H9 (cell line): ENCODE measurements at regions not wholly inside any gene's neighbourhood (a gene's known extent, or its start where the extent isn't known, plus 50 kb on each side); places are given as distances from the start of the nearest gene placed in this dataset.

Source experiments
- DNase-seq: peaks from one replicate; pipeline ENCODE4 v3.0.0-alpha.2; 2017
- H2AFZ ChIP-seq: one replicate; pipeline ENCODE4 v1.6.1; 2013; ENCODE audit warnings: mild to moderate bottlenecking, low read length, control low read depth, moderate library complexity
- H2AK5ac ChIP-seq: 2 replicates; pipeline ENCODE4 v1.6.1; 2013; ENCODE audit warnings: low read length, control low read depth, mixed read lengths; ENCODE audit not compliant: insufficient read length
- H2BK120ac ChIP-seq: one replicate; pipeline ENCODE4 v1.6.1; 2013; ENCODE audit warnings: low read depth, mild to moderate bottlenecking, low read length, control low read depth, inconsistent platforms; ENCODE audit not compliant: poor library complexity, severe bottlenecking
- H2BK12ac ChIP-seq: 2 replicates; pipeline ENCODE4 v1.6.1; 2013; ENCODE audit warnings: low read length, control low read depth, mixed read lengths, low read depth; ENCODE audit not compliant: insufficient read length
- H2BK15ac ChIP-seq: 2 replicates; pipeline ENCODE4 v1.6.1; 2013; ENCODE audit warnings: low read depth, low read length, control low read depth
- H2BK20ac ChIP-seq: one replicate; pipeline ENCODE4 v1.6.1; 2013; ENCODE audit warnings: low read depth, mild to moderate bottlenecking, low read length, control low read depth, inconsistent platforms; ENCODE audit not compliant: poor library complexity, severe bottlenecking
- H2BK5ac ChIP-seq: 2 replicates; pipeline ENCODE4 v1.6.1; 2013; ENCODE audit warnings: low read length, control low read depth, mixed read lengths; ENCODE audit not compliant: insufficient read length
- H3K14ac ChIP-seq: 2 replicates; pipeline ENCODE4 v1.6.1; 2013; ENCODE audit warnings: low read length, control low read depth; ENCODE audit not compliant: insufficient read depth
- H3K18ac ChIP-seq: 2 replicates; pipeline ENCODE4 v1.6.1; 2013; ENCODE audit warnings: low read depth, mild to moderate bottlenecking, mixed read lengths, low read length, control low read depth; ENCODE audit not compliant: insufficient read length
- H3K23ac ChIP-seq: 2 replicates; pipeline ENCODE4 v1.6.1; 2013; ENCODE audit warnings: low read length, control low read depth, mixed read lengths, low read depth; ENCODE audit not compliant: insufficient read length
- H3K23me2 ChIP-seq: 2 replicates; pipeline ENCODE4 v1.6.1; 2013; ENCODE audit warnings: low read depth, mild to moderate bottlenecking, mixed read lengths, low read length, control low read depth; ENCODE audit not compliant: insufficient read length, poor library complexity, severe bottlenecking
- H3K27ac ChIP-seq: 2 replicates; pipeline ENCODE4 v1.5.1; 2013; ENCODE audit warnings: low read length, control low read depth, mixed read lengths, low read depth; ENCODE audit not compliant: insufficient read length
- H3K27me3 ChIP-seq: 2 replicates; pipeline ENCODE4 v1.6.1; 2013; ENCODE audit warnings: low read length, control low read depth, inconsistent platforms; ENCODE audit not compliant: insufficient read depth
- H3K4ac ChIP-seq: 2 replicates; pipeline ENCODE4 v1.6.1; 2013; ENCODE audit warnings: low read depth, mild to moderate bottlenecking, control low read depth, inconsistent platforms, low read length, moderate library complexity
- H3K4me1 ChIP-seq: 2 replicates; pipeline ENCODE4 v1.6.1; 2013; ENCODE audit warnings: low read length, control low read depth, inconsistent platforms; ENCODE audit not compliant: insufficient read depth
- H3K4me2 ChIP-seq: 2 replicates; pipeline ENCODE4 v1.6.1; 2013; ENCODE audit warnings: low read length, control low read depth, mixed read lengths; ENCODE audit not compliant: insufficient read length, insufficient read depth
- H3K56ac ChIP-seq: 2 replicates; pipeline ENCODE4 v1.6.1; 2013; ENCODE audit warnings: low read depth, mild to moderate bottlenecking, mixed read lengths, low read length, control low read depth; ENCODE audit not compliant: insufficient read length
- H3K79me1 ChIP-seq: 2 replicates; pipeline ENCODE4 v1.6.1; 2013; ENCODE audit warnings: low read depth, mild to moderate bottlenecking, moderate library complexity, low read length, control low read depth, inconsistent platforms; ENCODE audit not compliant: insufficient read depth, poor library complexity, severe bottlenecking
- H3K79me2 ChIP-seq: 2 replicates; pipeline ENCODE4 v1.6.1; 2013; ENCODE audit warnings: low read length, control low read depth, inconsistent platforms; ENCODE audit not compliant: insufficient read depth
- H3K9ac ChIP-seq: 2 replicates; pipeline ENCODE4 v1.6.1; 2013; ENCODE audit warnings: low read length, control low read depth, mixed read lengths; ENCODE audit not compliant: insufficient read length; ENCODE audit errors: extremely low read depth
- H3K9me3 ChIP-seq: one replicate; pipeline ENCODE4 v1.6.1; 2013; ENCODE audit warnings: low read depth, low read length, inconsistent platforms; ENCODE audit not compliant: control insufficient read depth
- H3T11ph ChIP-seq: one replicate; pipeline ENCODE4 v1.6.1; 2013; ENCODE audit warnings: mild to moderate bottlenecking, low read length, control low read depth, inconsistent platforms
- H4K20me1 ChIP-seq: one replicate; pipeline ENCODE4 v1.6.1; 2013; ENCODE audit not compliant: control insufficient read depth, insufficient read length, insufficient read depth
- H4K5ac ChIP-seq: 2 replicates; pipeline ENCODE4 v1.6.1; 2013; ENCODE audit warnings: low read depth, mild to moderate bottlenecking, mixed read lengths, low read length, control low read depth; ENCODE audit not compliant: insufficient read length
- H4K8ac ChIP-seq: replicated peaks from 2 replicates; pipeline ENCODE4 v1.6.1; 2013; ENCODE audit warnings: low read length, control low read depth, mixed read lengths, low read depth; ENCODE audit not compliant: insufficient read length
- H4K91ac ChIP-seq: 2 replicates; pipeline ENCODE4 v1.6.1; 2013; ENCODE audit warnings: low read depth, mild to moderate bottlenecking, moderate library complexity, mixed read lengths, low read length, control low read depth; ENCODE audit not compliant: insufficient read length
- H3K27ac Mint-ChIP-seq, 3 experiments: 2 replicates in 2 of 3; 3 replicates in 1 of 3; pipeline ENCODE4 v1.8.0; 2020 to 2021; ENCODE audit warnings: mixed read lengths in 3 of 3, mild to moderate bottlenecking in 1 of 3, moderate library complexity in 1 of 3
- H3K27me3 Mint-ChIP-seq: 2 replicates; pipeline ENCODE4 v1.8.0; 2021; ENCODE audit warnings: low read depth, mild to moderate bottlenecking, moderate library complexity, mixed read lengths
- H3K36me3 Mint-ChIP-seq, 3 experiments: 2 replicates in 2 of 3; 3 replicates in 1 of 3; pipeline ENCODE4 v1.8.0; 2020 to 2021; ENCODE audit warnings: low read depth in 3 of 3, mixed read lengths in 3 of 3; ENCODE audit not compliant: insufficient read depth in 1 of 3
- H3K4me1 Mint-ChIP-seq, 2 experiments: 2 replicates each; pipeline ENCODE4 v1.8.0; 2020; ENCODE audit warnings: mixed read lengths in 2 of 2
- H3K4me3 Mint-ChIP-seq, 2 experiments: 2 replicates in 1 of 2; 3 replicates in 1 of 2; pipeline ENCODE4 v1.8.0; 2020 to 2021; ENCODE audit warnings: mild to moderate bottlenecking in 2 of 2, mixed read lengths in 2 of 2, moderate library complexity in 1 of 2
- H3K9me3 Mint-ChIP-seq, 2 experiments: 2 replicates in 1 of 2; 3 replicates in 1 of 2; pipeline ENCODE4 v1.8.0; 2020; ENCODE audit warnings: mild to moderate bottlenecking in 2 of 2, mixed read lengths in 2 of 2, moderate library complexity in 1 of 2
- WGBS: extraction: QIAGEN DNeasy Blood & Tissue Kit; methylation state at CpG from one replicate; pipeline ENCODE4 v1.1.7; 2013; ENCODE audit warnings: missing lambda C conversion rate, low lambda C conversion rate, mixed read lengths; ENCODE audit not compliant: insufficient read length; ENCODE audit errors: extremely low coverage; 5-methylcytosine and 5-hydroxymethylcytosine counted together
- TF ChIP-seq, protein P1 (sequence below): fragments of 200-600 bp; sonication (generic); conservative IDR thresholded peaks from 3 replicates; pipeline ENCODE4 v1.8.0; 2021; ENCODE audit warnings: antibody characterized with exemption, mild to moderate bottlenecking

DNA sequence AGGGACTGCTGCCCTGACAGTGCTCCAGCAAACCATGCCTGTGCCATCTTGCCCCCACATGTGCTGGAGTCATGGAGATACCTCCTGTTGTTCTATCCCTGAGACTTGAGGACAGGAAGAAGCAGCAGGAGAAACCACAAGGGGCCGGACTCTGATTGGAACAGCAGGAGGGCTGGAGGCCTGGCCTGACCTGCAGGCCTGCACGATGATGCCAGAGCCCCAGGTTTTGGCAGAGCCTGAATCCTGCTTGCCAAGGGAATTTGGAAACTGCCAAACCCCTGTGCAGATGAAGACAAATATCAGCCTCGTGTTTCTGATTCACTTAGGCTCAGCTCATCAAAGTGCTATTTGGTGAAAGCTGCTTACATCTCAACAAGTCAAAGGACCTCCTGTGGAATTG, 177.6 kb downstream of the MAFB start:
- WGBS = no CpG with 5 or more reads among the region's 3 CpGs
- H4K8ac ChIP-seq = no peak overlapping the region
- no peaks in the 10 kb centered on the region; a peak in 1 of 7 replicates for H3K36me3 Mint-ChIP-seq
- H3K79me1 ChIP-seq = no peaks in the 10 kb centered on the region
- no peak overlapping the region for H3K4me2 ChIP-seq
- no peak overlapping the region for H3K18ac ChIP-seq
- H3K23ac ChIP-seq = no peak overlapping the region
- H3T11ph ChIP-seq = no peak overlapping the region
- H3K9me3 Mint-ChIP-seq = no peaks in the 10 kb centered on the region
- no peak overlapping the region for H2BK5ac ChIP-seq
- no peak overlapping the region for H2BK20ac ChIP-seq
- H2AFZ ChIP-seq = no peak overlapping the region
- no peaks in the 10 kb centered on the region for H3K4me1 ChIP-seq
- no peak overlapping the region for H2BK15ac ChIP-seq
- no peak overlapping the region for H2BK12ac ChIP-seq
- H3K9ac ChIP-seq = no peak overlapping the region
- H3K27ac ChIP-seq = no peak overlapping the region
- peaks cover 2% of the 10 kb centered on the region; the same call in 1 of the 2 replicates for H3K27me3 Mint-ChIP-seq
- H4K91ac ChIP-seq = no peak overlapping the region
- H3K14ac ChIP-seq = no peak overlapping the region
- TF ChIP-seq, protein P1, sequence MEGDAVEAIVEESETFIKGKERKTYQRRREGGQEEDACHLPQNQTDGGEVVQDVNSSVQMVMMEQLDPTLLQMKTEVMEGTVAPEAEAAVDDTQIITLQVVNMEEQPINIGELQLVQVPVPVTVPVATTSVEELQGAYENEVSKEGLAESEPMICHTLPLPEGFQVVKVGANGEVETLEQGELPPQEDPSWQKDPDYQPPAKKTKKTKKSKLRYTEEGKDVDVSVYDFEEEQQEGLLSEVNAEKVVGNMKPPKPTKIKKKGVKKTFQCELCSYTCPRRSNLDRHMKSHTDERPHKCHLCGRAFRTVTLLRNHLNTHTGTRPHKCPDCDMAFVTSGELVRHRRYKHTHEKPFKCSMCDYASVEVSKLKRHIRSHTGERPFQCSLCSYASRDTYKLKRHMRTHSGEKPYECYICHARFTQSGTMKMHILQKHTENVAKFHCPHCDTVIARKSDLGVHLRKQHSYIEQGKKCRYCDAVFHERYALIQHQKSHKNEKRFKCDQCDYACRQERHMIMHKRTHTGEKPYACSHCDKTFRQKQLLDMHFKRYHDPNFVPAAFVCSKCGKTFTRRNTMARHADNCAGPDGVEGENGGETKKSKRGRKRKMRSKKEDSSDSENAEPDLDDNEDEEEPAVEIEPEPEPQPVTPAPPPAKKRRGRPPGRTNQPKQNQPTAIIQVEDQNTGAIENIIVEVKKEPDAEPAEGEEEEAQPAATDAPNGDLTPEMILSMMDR = no peak
- no peak overlapping the region for H4K5ac ChIP-seq
- H3K23me2 ChIP-seq = no peaks in the 10 kb centered on the region
- H3K56ac ChIP-seq = no peak overlapping the region
- H2BK120ac ChIP-seq = no peak overlapping the region
- H4K20me1 ChIP-seq = no peaks in the 10 kb centered on the region
- peaks cover 0 to 10% of the 10 kb centered on the region in 2 experiments; a peak in 2 of 4 replicates for H3K4me1 Mint-ChIP-seq
- H2AK5ac ChIP-seq = no peak overlapping the region
- H3K27me3 ChIP-seq = no peaks in the 10 kb centered on the region
- H3K27ac Mint-ChIP-seq = no peak overlapping the region
- H3K9me3 ChIP-seq = no peaks in the 10 kb centered on the region
- H3K4me3 Mint-ChIP-seq = no peak overlapping the region
- DNase-seq = no peak
- no peak overlapping the region for H3K4ac ChIP-seq
- no peaks in the 10 kb centered on the region for H3K79me2 ChIP-seq
